Forelimb muscle (tissue), 1 donor: ENCODE measurements at regions not wholly inside any gene's neighbourhood (a gene's known extent, or its start where the extent isn't known, plus 50 kb on each side); places are given as distances from the start of the nearest gene placed in this dataset.

ENCODE experiments used
- DNase-seq: peaks from one replicate; pipeline ENCODE4 v3.0.0-alpha.2; 2013; ENCODE audit warnings: low read depth

DNA sequence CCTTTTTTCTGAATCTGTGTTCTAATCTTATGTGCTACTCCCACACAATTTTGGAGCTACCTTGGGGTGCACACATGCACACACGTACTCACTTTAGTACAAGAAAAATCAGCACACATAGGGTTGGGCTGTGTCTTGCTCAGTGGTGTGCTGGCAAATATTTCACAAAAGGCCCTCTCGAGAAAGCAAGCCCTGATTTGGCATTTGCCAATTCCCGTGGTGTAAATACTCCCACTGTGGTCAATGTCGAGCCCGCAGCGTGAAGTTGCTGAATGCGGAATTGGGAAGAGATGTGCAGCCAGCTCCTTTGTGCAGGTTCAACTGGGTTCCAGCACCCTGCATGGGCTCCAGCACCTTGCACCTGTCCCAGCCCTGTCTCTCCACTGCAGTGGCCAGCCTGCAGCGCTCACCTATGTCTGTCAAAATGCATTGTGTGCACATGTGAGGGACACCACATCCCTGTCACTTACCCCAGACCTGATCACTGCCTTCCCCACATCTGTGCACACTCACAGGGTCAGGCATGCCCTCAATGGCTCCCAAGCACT lies 78.4 kb upstream of the WNT4 start:
- DNase-seq = no peak

DNA sequence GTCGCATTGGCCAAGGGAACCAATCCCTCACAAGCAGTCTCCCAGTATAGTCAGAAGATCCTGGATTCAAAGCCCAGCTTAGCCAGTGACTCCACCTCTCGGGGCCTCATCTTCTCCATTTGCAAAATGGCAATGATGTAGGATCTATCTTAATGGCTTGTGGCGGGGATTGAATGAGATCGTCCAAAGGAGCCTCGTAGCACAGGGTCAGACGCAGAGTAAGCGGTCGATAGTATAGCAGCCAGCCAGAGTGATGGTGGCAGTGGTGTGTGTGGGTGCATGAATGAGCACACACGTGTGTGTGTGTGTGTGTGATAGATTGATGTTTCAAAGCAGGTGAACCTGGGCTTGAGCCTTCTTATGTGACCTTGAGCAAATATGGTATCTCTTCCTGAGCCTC lies 79.8 kb upstream of the WNT4 start:
- no peak for DNase-seq

DNA sequence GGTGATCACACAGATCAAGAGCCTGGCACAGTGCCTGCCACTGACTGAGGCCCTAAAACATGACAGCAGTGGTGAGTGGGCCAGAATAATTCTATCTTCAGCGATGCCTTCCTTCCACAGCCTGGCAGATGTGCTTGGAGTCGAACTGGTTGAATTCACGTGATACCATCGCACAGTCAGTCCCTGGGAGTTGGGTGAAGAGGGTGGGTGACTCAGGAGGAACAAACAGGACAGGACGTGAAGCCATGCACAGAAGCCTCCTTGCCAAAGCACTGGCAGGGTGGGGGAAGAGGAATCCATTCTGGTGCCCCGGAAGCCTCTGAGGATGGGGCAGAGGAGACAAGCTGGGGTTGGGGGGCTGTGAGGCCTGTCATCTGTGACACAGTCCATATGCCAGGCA lies 80.3 kb upstream of the WNT4 start:
- no peak for DNase-seq

GRCh38 chr1:22224091-22224490 lies 81.2 kb upstream of the WNT4 start:
- no peak for DNase-seq

DNA sequence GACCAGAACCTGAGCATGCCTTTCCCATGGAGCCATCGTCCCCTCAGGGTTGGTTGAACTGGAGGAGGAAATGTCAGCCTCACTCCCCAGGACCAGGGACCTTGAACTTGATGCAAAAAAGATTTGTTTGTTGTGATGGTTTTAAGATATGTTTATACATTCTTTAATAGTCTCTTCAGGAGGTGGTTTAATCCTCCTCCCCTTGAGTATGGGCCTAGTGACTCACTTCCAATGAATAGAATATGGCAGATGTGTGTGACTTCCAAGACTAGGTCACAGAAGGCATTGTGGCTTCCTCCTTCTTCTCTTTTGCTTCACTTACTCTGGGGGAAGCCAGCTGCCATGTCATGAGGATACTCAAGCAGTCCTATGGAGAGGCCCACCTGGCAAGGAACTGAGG lies 81.7 kb upstream of the WNT4 start:
- DNase-seq = no peak

DNA sequence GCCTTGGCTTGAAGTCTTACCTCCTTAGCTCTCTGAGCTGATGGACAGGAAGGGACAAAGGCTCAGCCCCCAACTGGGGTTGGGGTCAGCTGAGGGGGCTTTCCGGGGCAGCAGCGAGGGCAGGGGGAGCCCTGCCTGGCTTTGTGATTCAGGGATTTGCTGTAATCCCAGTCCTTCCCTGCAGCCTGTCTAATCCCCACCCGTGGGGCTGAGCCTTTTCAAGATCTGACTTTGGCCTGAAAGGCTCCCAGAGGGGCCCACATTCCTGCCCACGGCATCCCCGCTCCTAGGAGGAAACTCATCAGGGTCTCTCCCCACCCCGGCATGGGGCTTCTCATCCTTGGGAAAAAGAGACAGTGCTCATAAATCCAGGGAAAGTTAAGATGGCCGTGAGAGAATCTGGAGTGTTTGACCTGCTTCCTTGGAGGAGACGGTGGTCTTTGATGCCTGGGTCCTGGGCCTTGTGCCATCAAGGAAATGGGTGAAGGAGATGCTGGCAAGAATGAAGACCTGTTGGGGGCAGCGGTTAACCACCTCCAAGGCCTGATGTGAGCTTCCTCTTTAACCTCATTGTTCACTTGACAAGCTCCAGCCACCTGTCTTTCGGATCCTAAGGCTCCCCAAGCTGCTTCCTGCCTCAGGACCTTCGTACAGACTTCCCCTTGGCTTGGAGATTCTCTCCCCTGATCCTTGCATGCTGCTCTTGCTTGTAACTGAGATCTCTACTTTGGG lies 83.1 kb upstream of the WNT4 start:
- no peak for DNase-seq

- no peak for DNase-seq
Observed at GRCh38 chr1:22228074-22228473, 85.2 kb upstream of the WNT4 start.

GRCh38 chr1:22228505-22228911 lies 85.6 kb upstream of the WNT4 start:
- DNase-seq = no peak

GRCh38 chr1:22229379-22229778 lies 86.5 kb upstream of the WNT4 start:
- no peak for DNase-seq

GRCh38 chr1:22231068-22231593 lies 88.2 kb upstream of the WNT4 start:
- DNase-seq = no peak

- DNase-seq = no peak
Observed at GRCh38 chr1:22231995-22232690, 89.2 kb upstream of the WNT4 start.

- no peak for DNase-seq
Observed at GRCh38 chr1:22233222-22233621, 90.3 kb upstream of the WNT4 start.

- no peak for DNase-seq
Observed at GRCh38 chr1:22234476-22235030, 91.7 kb upstream of the WNT4 start.

- no peak for DNase-seq
Observed at GRCh38 chr1:22236166-22236565, 93.3 kb upstream of the WNT4 start.

DNA sequence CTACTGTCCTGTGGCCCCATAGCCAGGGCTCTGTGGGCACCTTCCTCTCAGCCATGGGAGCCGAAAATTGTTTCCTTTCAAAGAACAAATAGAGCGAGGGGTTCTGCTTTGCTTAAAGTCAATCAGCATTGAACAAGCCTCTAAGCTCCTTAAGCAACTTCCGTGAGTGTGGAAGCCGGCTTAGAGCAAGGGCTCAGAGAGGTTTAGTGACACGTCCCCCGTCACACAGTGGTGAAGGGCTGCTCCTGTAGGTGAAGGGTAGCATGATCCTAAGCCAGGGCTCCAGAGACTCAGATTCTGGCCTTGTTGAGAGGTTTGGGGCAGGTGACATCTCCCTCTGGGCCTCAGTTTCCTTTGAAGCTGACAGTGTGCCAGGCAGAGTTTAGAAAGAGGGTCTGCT lies 94.0 kb upstream of the WNT4 start:
- DNase-seq = no peak

- DNase-seq = no peak
Observed at GRCh38 chr1:22237433-22238093, 94.7 kb upstream of the WNT4 start.

DNA sequence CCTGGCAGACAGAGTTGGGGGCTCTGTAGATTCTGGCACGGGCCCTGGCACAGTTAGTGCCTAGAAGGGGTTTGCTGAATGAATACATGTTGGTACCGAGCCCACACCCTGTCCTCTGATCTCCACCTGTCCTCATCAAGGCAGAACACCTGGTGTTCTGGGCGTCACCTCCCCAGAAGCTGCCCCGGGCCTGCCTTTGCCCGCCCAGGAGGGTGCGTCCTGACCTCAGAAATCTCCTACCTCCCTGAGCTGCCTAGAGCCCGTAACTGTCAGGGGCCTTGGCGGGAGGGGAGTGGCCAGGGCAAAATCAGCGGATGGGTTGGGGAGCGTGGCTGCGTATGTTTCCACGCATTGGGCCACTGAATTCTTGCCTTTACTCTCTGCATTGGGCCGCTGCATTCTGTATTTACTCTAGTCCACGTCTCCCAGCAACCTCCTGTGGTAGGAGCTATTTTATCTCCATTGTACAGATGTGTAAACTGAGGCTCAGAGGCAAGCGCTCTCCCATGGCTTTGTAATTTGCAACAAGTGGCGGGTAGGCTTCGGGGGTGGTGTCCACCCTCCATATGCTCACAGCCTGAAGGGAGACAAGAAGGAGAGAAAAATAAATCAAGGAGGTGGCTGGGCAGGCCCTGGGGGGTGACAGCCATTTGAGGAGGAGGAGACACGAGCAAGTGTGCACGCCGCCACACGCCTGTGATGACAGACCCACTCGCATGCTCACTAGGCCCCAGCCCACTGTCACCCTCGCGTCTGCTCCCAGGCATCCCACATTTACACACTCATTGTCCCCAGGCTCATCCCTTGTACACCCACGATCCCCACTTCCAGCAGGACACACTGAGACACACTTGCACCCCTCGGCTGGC lies 95.7 kb upstream of the WNT4 start:
- DNase-seq = no peak

DNA sequence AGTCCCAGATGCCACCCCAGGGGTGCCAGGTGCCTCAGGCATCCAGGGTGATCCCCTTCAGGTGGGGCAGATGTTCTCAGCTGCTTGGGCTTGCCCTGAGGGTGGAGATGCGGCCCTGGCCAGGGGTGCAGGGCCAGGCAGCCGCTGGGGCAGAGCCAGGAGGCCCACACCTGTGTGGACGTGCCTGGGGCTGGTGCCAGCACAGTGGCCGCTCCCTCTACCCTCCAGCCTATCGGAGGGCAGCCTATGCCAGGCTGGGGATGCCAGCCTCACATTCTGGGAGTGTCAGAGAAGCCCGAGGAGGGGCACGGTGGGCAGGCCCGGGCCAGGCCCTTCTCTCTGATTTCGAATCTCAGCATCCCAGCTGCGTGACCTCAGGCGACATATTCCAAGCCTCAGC lies 96.5 kb upstream of the WNT4 start:
- no peak for DNase-seq

DNA sequence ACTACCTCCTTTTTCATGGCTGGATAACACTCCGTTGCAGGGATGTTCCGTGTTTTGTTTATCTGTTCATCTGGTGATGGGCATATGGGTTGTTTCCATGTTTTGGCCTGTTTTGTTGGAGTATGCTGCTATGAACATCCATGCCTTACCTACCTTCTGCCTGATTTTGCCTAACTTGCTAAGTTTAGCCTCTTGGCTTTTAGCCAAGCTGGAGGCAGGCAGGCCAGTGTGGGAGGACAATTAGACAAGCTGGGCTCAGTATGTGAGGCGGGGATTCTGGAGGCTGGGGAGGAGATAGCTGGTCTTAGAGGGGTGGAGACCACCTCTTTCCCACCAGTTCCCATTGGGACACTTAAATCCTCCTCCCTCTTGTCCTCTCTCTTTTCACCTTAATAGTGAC lies 98.4 kb upstream of the WNT4 start:
- DNase-seq = no peak

GRCh38 chr1:22241811-22242210 lies 98.9 kb upstream of the WNT4 start:
- no peak for DNase-seq

- DNase-seq = no peak
Observed at GRCh38 chr1:22245100-22245650, 102.3 kb upstream of the WNT4 start.
